K562 (cell line): ENCODE measurements at regions not wholly inside any gene's neighbourhood (a gene's known extent, or its start where the extent isn't known, plus 50 kb on each side); places are given as distances from the start of the nearest gene placed in this dataset.

ENCODE experiments used
- BRF2 ChIP-seq: IDR thresholded peaks from 3 replicates; pipeline ENCODE4 v1.6.1; 2011; ENCODE audit warnings: borderline replicate concordance, mild to moderate bottlenecking; ENCODE audit not compliant: insufficient read length, insufficient read depth
- CEBPB ChIP-seq: fragments of 450-650 bp; IDR thresholded peaks from 2 replicates; pipeline ENCODE4 v1.6.1; 2016; ENCODE audit warnings: missing genetic modification characterization, missing compliant biosample characterization
- CHD2 ChIP-seq: IDR thresholded peaks from 2 replicates; pipeline ENCODE4 v1.6.1; 2011; ENCODE audit warnings: low read depth, low read length
- CTCF ChIP-seq, 3 experiments: IDR thresholded peaks in 2 of 3; conservative IDR thresholded peaks in 1 of 3; 2 replicates each; pipeline ENCODE4 v1.5.1; 2011 to 2012; ENCODE audit warnings: low read length in 3 of 3, mild to moderate bottlenecking in 3 of 3, control low read depth in 2 of 3, improper control_type of control experiment in 1 of 3, inconsistent platforms in 1 of 3, low read depth in 1 of 3, mixed read lengths in 1 of 3, moderate library complexity in 1 of 3; ENCODE audit not compliant: insufficient read depth in 2 of 3
- E2F3 ChIP-seq: fragments of 250-450 bp; sonication (Bioruptor Pico); IDR thresholded peaks from 2 replicates; pipeline ENCODE4 v1.4.0; 2020; ENCODE audit warnings: mild to moderate bottlenecking
- EGR1 ChIP-seq: fragments of 450-650 bp; conservative IDR thresholded peaks from 2 replicates; pipeline ENCODE4 v1.6.1; 2017; ENCODE audit warnings: mild to moderate bottlenecking
- ESRRA ChIP-seq: fragments of 450-650 bp; IDR thresholded peaks from 2 replicates; pipeline ENCODE4 v1.6.1; 2014; ENCODE audit warnings: low read depth, mild to moderate bottlenecking, moderate library complexity, borderline replicate concordance
- MYBL2 ChIP-seq, 2 experiments: fragments of 450-650 bp in 1 of 2; sonication (generic) in 1 of 2; formaldehyde crosslinking in 1 of 2; IDR thresholded peaks; 2 replicates each; pipeline versions ENCODE4 v1.6.1 to v1.8.1; 2017 to 2022; ENCODE audit warnings: borderline replicate concordance in 1 of 2, inconsistent platforms in 1 of 2, low read depth in 1 of 2, mild to moderate bottlenecking in 1 of 2, missing genetic modification reagents in 1 of 2, moderate library complexity in 1 of 2
- RAD21 ChIP-seq, 2 experiments: fragments of 250-450 bp in 1 of 2; fragments of 450-650 bp in 1 of 2; sonication (Bioruptor Pico) in 1 of 2; formaldehyde crosslinking in 1 of 2; IDR thresholded peaks in 1 of 2; conservative IDR thresholded peaks in 1 of 2; 2 replicates each; pipeline versions ENCODE4 v1.4.0 to v1.8.0; 2020 to 2022; ENCODE audit warnings: mild to moderate bottlenecking in 2 of 2, moderate library complexity in 1 of 2
- SMARCA5 ChIP-seq: fragments of 450-650 bp; IDR thresholded peaks from 2 replicates; pipeline ENCODE4 v1.6.1; 2016
- SOX6 ChIP-seq: fragments of 450-650 bp; IDR thresholded peaks from 2 replicates; pipeline ENCODE4 v1.6.1; 2014; ENCODE audit warnings: mild to moderate bottlenecking
- ZFX ChIP-seq: sonication (generic); formaldehyde crosslinking; IDR thresholded peaks from 2 replicates; pipeline ENCODE4 v1.8.0; 2022; ENCODE audit warnings: mild to moderate bottlenecking, missing genetic modification reagents, moderate library complexity
- ZKSCAN1 ChIP-seq: fragments of 150-350 bp; IDR thresholded peaks from 2 replicates; pipeline ENCODE4 v1.6.1; 2016; ENCODE audit warnings: low read depth, low read length

GRCh38 chr18:78796693-78797455 is 182.7 kb upstream of the SALL3 start:
- TF ChIP-seq BRF2, result no peak
- TF ChIP-seq RAD21 (CRISPR knock-in tag; conservative IDR thresholded peaks at IDR 0.05 in 1 of 2, IDR thresholded peaks at IDR 0.05 in 1 of 2), result no peak
- no peak for TF ChIP-seq SOX6
- TF ChIP-seq SMARCA5, result no peak
- TF ChIP-seq CTCF (IDR thresholded peaks at IDR 0.05 in 2 of 3, conservative IDR thresholded peaks at IDR 0.05 in 1 of 3; ENCODE audit: insufficient read depth in 2 of 3, low read depth in 1 of 3, low read length in 3 of 3), result no peak
- no peak for TF ChIP-seq EGR1
- TF ChIP-seq CEBPB (tag), result no peak
- no peak for TF ChIP-seq ZKSCAN1
- TF ChIP-seq E2F3 (CRISPR knock-in tag), result no peak
- TF ChIP-seq ESRRA, result no peak
- TF ChIP-seq ZFX, result no peak
- TF ChIP-seq MYBL2 (IDR thresholded peaks at IDR 0.05; ENCODE audit: low read depth), result no peak
- no peak for TF ChIP-seq MYBL2 (CRISPR knock-in tag; IDR thresholded peaks at IDR 0.05; ENCODE audit: borderline replicate concordance)
- TF ChIP-seq CHD2, result no peak
